ENCODE measurements at regions not wholly inside any gene's neighbourhood (a gene's known extent, or its start where the extent isn't known, plus 50 kb on each side); places are given as distances from the start of the nearest gene placed in this dataset.

- no peak for TF ChIP-seq CTCF (IDR thresholded peaks at IDR 0.05; ENCODE audit: unreplicated experiment)
- DNase-seq (ENCODE audit: low spot score, unreplicated experiment) = no peak
- H3K9me3 Mint-ChIP-seq (ENCODE audit: low read depth) = peaks cover 5% of the 10 kb centered on the region
- peaks cover 7% of the 10 kb centered on the region for H3K4me1 Mint-ChIP-seq (ENCODE audit: low read depth)
- no peaks in the 10 kb centered on the region for H3K36me3 Mint-ChIP-seq (ENCODE audit: insufficient read depth)
- peak overlapping the region; percentile 31 for H3K27ac Mint-ChIP-seq
- H3K4me3 Mint-ChIP-seq (ENCODE audit: low read depth) = no peak overlapping the region
- no peaks in the 10 kb centered on the region for H3K27me3 Mint-ChIP-seq
Measured at GRCh38 chr22:27625769-27626674, 175.5 kb downstream of the MN1 start.

GRCh38 chr22:27626675-27627443, 174.7 kb downstream of the MN1 start:
- TF ChIP-seq CTCF (IDR thresholded peaks at IDR 0.05; ENCODE audit: unreplicated experiment) = no peak
- H3K4me3 Mint-ChIP-seq (ENCODE audit: low read depth) = no peak overlapping the region
- no peaks in the 10 kb centered on the region for H3K36me3 Mint-ChIP-seq (ENCODE audit: insufficient read depth)
- DNase-seq (ENCODE audit: low spot score, unreplicated experiment) = no peak
- H3K4me1 Mint-ChIP-seq (ENCODE audit: low read depth) = peaks cover 13% of the 10 kb centered on the region
- peaks cover 5% of the 10 kb centered on the region for H3K9me3 Mint-ChIP-seq (ENCODE audit: low read depth)
- H3K27ac Mint-ChIP-seq = no peak overlapping the region
- H3K27me3 Mint-ChIP-seq = no peaks in the 10 kb centered on the region

- Mint-ChIP-seq H3K36me3 (ENCODE audit: insufficient read depth) (no peaks in the 10 kb centered on the region), H3K27ac (no peak overlapping the region), H3K27me3 (no peaks in the 10 kb centered on the region), H3K4me1 (ENCODE audit: low read depth) (peaks cover 13% of the 10 kb centered on the region), H3K4me3 (ENCODE audit: low read depth) (no peak overlapping the region), H3K9me3 (ENCODE audit: low read depth) (peaks cover 5% of the 10 kb centered on the region)
- DNase-seq (ENCODE audit: low spot score, unreplicated experiment) = no peak
- TF ChIP-seq CTCF (IDR thresholded peaks at IDR 0.05; ENCODE audit: unreplicated experiment) = no peak
Measured at GRCh38 chr22:27627444-27627833, 174.1 kb downstream of the MN1 start.

GRCh38 chr22:27627901-27628300, 173.7 kb downstream of the MN1 start:
- no peak overlapping the region for H3K4me3 Mint-ChIP-seq (ENCODE audit: low read depth)
- peaks cover 5% of the 10 kb centered on the region for H3K9me3 Mint-ChIP-seq (ENCODE audit: low read depth)
- H3K27me3 Mint-ChIP-seq = no peaks in the 10 kb centered on the region
- TF ChIP-seq CTCF (IDR thresholded peaks at IDR 0.05; ENCODE audit: unreplicated experiment) = no peak
- no peak overlapping the region for H3K27ac Mint-ChIP-seq
- H3K4me1 Mint-ChIP-seq (ENCODE audit: low read depth) = peaks cover 17% of the 10 kb centered on the region
- no peaks in the 10 kb centered on the region for H3K36me3 Mint-ChIP-seq (ENCODE audit: insufficient read depth)
- DNase-seq (ENCODE audit: low spot score, unreplicated experiment) = no peak

GRCh38 chr22:27628341-27628740, 173.2 kb downstream of the MN1 start:
- TF ChIP-seq CTCF (IDR thresholded peaks at IDR 0.05; ENCODE audit: unreplicated experiment) = no peak
- Mint-ChIP-seq H3K4me1 (ENCODE audit: low read depth) (peaks cover 21% of the 10 kb centered on the region), H3K4me3 (ENCODE audit: low read depth) (no peak overlapping the region), H3K27ac (no peak overlapping the region), H3K36me3 (ENCODE audit: insufficient read depth) (no peaks in the 10 kb centered on the region), H3K9me3 (ENCODE audit: low read depth) (peaks cover 5% of the 10 kb centered on the region), H3K27me3 (no peaks in the 10 kb centered on the region)
- DNase-seq (ENCODE audit: low spot score, unreplicated experiment) = no peak

Measured in progenitor cell of endocrine pancreas (in vitro differentiated cells).